Mucosa of stomach (tissue), 1 donor: ENCODE measurements at regions not wholly inside any gene's neighbourhood (a gene's known extent, or its start where the extent isn't known, plus 50 kb on each side); places are given as distances from the start of the nearest gene placed in this dataset.

ENCODE experiments used
- H3K27me3 ChIP-seq: one replicate; pipeline ENCODE4 v1.7.0; 2013; ENCODE audit warnings: mild to moderate bottlenecking, low read length; ENCODE audit not compliant: control insufficient read depth, insufficient read depth
- H3K36me3 ChIP-seq: one replicate; pipeline ENCODE4 v1.7.0; 2013; ENCODE audit warnings: low read length; ENCODE audit not compliant: control insufficient read depth, insufficient read depth
- H3K4me1 ChIP-seq: one replicate; pipeline ENCODE4 v1.7.0; 2013; ENCODE audit warnings: mild to moderate bottlenecking, low read length; ENCODE audit not compliant: control insufficient read depth, insufficient read depth
- H3K4me3 ChIP-seq: one replicate; pipeline ENCODE4 v1.7.0; 2013; ENCODE audit warnings: low read length
- H3K9ac ChIP-seq: one replicate; pipeline ENCODE4 v1.7.0; 2013; ENCODE audit warnings: mild to moderate bottlenecking, low read length, moderate library complexity
- H3K9me3 ChIP-seq: one replicate; pipeline ENCODE4 v1.7.0; 2013; ENCODE audit warnings: mild to moderate bottlenecking, low read length, moderate library complexity; ENCODE audit not compliant: control insufficient read depth
- donor health status: Pancreatic carcinoma.

- Histone ChIP-seq H3K36me3 (no peaks in the 10 kb centered on the region), H3K27me3 (no peaks in the 10 kb centered on the region), H3K9me3 (no peaks in the 10 kb centered on the region), H3K4me1 (no peaks in the 10 kb centered on the region), H3K4me3 (no peak overlapping the region), H3K9ac (no peak overlapping the region)
Measured at GRCh38 chr4:35364321-35364870, 879.9 kb downstream of the ARAP2 start.

GRCh38 chr4:35365186-35365585, 879.1 kb downstream of the ARAP2 start:
- no peak overlapping the region for H3K9ac ChIP-seq
- H3K4me3 ChIP-seq = no peak overlapping the region
- no peaks in the 10 kb centered on the region for H3K4me1 ChIP-seq
- no peaks in the 10 kb centered on the region for H3K9me3 ChIP-seq
- no peaks in the 10 kb centered on the region for H3K27me3 ChIP-seq
- no peaks in the 10 kb centered on the region for H3K36me3 ChIP-seq

- H3K27me3 ChIP-seq = no peaks in the 10 kb centered on the region
- H3K4me1 ChIP-seq = no peaks in the 10 kb centered on the region
- H3K36me3 ChIP-seq = no peaks in the 10 kb centered on the region
- no peaks in the 10 kb centered on the region for H3K9me3 ChIP-seq
- H3K9ac ChIP-seq = no peak overlapping the region
- no peak overlapping the region for H3K4me3 ChIP-seq
Measured at GRCh38 chr4:35399912-35400311, 844.4 kb downstream of the ARAP2 start.

GRCh38 chr4:35423104-35423503, 821.2 kb downstream of the ARAP2 start:
- no peaks in the 10 kb centered on the region for H3K27me3 ChIP-seq
- no peaks in the 10 kb centered on the region for H3K4me1 ChIP-seq
- no peaks in the 10 kb centered on the region for H3K36me3 ChIP-seq
- no peaks in the 10 kb centered on the region for H3K9me3 ChIP-seq
- no peak overlapping the region for H3K9ac ChIP-seq
- H3K4me3 ChIP-seq = no peak overlapping the region

GRCh38 chr4:35447474-35447873, 796.8 kb downstream of the ARAP2 start:
- no peak overlapping the region for H3K4me3 ChIP-seq
- no peaks in the 10 kb centered on the region for H3K27me3 ChIP-seq
- H3K9ac ChIP-seq = no peak overlapping the region
- no peaks in the 10 kb centered on the region for H3K9me3 ChIP-seq
- no peaks in the 10 kb centered on the region for H3K4me1 ChIP-seq
- H3K36me3 ChIP-seq = no peaks in the 10 kb centered on the region

GRCh38 chr4:35459045-35459444, 785.3 kb downstream of the ARAP2 start:
- H3K4me1 ChIP-seq = no peaks in the 10 kb centered on the region
- H3K36me3 ChIP-seq = no peaks in the 10 kb centered on the region
- no peak overlapping the region for H3K4me3 ChIP-seq
- no peaks in the 10 kb centered on the region for H3K9me3 ChIP-seq
- H3K9ac ChIP-seq = no peak overlapping the region
- no peaks in the 10 kb centered on the region for H3K27me3 ChIP-seq

- H3K9ac ChIP-seq = no peak overlapping the region
- no peaks in the 10 kb centered on the region for H3K4me1 ChIP-seq
- no peaks in the 10 kb centered on the region for H3K36me3 ChIP-seq
- no peaks in the 10 kb centered on the region for H3K27me3 ChIP-seq
- H3K4me3 ChIP-seq = no peak overlapping the region
- no peaks in the 10 kb centered on the region for H3K9me3 ChIP-seq
Measured at GRCh38 chr4:35461931-35462659, 782.2 kb downstream of the ARAP2 start.

GRCh38 chr4:35463251-35463952, 780.9 kb downstream of the ARAP2 start:
- Histone ChIP-seq H3K9me3 (no peaks in the 10 kb centered on the region), H3K36me3 (no peaks in the 10 kb centered on the region), H3K4me3 (no peak overlapping the region), H3K4me1 (no peaks in the 10 kb centered on the region), H3K9ac (no peak overlapping the region), H3K27me3 (no peaks in the 10 kb centered on the region)

- Histone ChIP-seq H3K27me3 (no peaks in the 10 kb centered on the region), H3K9ac (no peak overlapping the region), H3K4me1 (no peaks in the 10 kb centered on the region), H3K9me3 (no peaks in the 10 kb centered on the region), H3K36me3 (no peaks in the 10 kb centered on the region), H3K4me3 (no peak overlapping the region)
Measured at GRCh38 chr4:35464964-35465528, 779.3 kb downstream of the ARAP2 start.

GRCh38 chr4:35491093-35491492, 753.2 kb downstream of the ARAP2 start:
- H3K27me3 ChIP-seq = no peaks in the 10 kb centered on the region
- no peak overlapping the region for H3K9ac ChIP-seq
- H3K4me3 ChIP-seq = no peak overlapping the region
- H3K4me1 ChIP-seq = no peaks in the 10 kb centered on the region
- H3K9me3 ChIP-seq = no peaks in the 10 kb centered on the region
- H3K36me3 ChIP-seq = no peaks in the 10 kb centered on the region

GRCh38 chr4:35493977-35494376, 750.3 kb downstream of the ARAP2 start:
- Histone ChIP-seq H3K4me1 (no peaks in the 10 kb centered on the region), H3K36me3 (no peaks in the 10 kb centered on the region), H3K9ac (no peak overlapping the region), H3K9me3 (no peaks in the 10 kb centered on the region), H3K4me3 (no peak overlapping the region), H3K27me3 (no peaks in the 10 kb centered on the region)

GRCh38 chr4:35494955-35495354, 749.4 kb downstream of the ARAP2 start:
- Histone ChIP-seq H3K4me3 (no peak overlapping the region), H3K4me1 (no peaks in the 10 kb centered on the region), H3K27me3 (no peaks in the 10 kb centered on the region), H3K36me3 (no peaks in the 10 kb centered on the region), H3K9me3 (no peaks in the 10 kb centered on the region), H3K9ac (no peak overlapping the region)
